ENCODE measurements at regions not wholly inside any gene's neighbourhood (a gene's known extent, or its start where the extent isn't known, plus 50 kb on each side); places are given as distances from the start of the nearest gene placed in this dataset.

GRCh38 chr11:112343368-112344039 lies 82.8 kb upstream of the PLET1 start:
- Histone ChIP-seq H3K27ac (peak overlapping the region in 2 of 4 donors; percentile 5 to 42), H3K4me1 (peaks cover 0 to 27% (median 8%) of the 10 kb centered on the region in 4 donors), H3K9me3 (no peaks in the 10 kb centered on the region), H3K4me3 (no peak overlapping the region), H3K36me3 (no peaks in the 10 kb centered on the region), H3K27me3 (no peaks in the 10 kb centered on the region)
- DNase-seq, result no peak
- in situ Hi-C loops (cut with MboI; ENCODE audit: low pct_ligation_motif_present in 1 of 4, low pct_unique_long_range_greater_than_20kb in 1 of 4, low sequenced_read_pairs in 3 of 4), result no loop called here
- intact Hi-C loops (cut with DNase I; ENCODE audit: low total_unique reads), result no loop called here
- TF ChIP-seq, protein P1, sequence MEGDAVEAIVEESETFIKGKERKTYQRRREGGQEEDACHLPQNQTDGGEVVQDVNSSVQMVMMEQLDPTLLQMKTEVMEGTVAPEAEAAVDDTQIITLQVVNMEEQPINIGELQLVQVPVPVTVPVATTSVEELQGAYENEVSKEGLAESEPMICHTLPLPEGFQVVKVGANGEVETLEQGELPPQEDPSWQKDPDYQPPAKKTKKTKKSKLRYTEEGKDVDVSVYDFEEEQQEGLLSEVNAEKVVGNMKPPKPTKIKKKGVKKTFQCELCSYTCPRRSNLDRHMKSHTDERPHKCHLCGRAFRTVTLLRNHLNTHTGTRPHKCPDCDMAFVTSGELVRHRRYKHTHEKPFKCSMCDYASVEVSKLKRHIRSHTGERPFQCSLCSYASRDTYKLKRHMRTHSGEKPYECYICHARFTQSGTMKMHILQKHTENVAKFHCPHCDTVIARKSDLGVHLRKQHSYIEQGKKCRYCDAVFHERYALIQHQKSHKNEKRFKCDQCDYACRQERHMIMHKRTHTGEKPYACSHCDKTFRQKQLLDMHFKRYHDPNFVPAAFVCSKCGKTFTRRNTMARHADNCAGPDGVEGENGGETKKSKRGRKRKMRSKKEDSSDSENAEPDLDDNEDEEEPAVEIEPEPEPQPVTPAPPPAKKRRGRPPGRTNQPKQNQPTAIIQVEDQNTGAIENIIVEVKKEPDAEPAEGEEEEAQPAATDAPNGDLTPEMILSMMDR (IDR thresholded peaks at IDR 0.05), result no peak
- 58 to 63% methylated on average over 2 to 6 of the region's 6 CpGs for WGBS, 2 donors (ENCODE audit: low coverage in 1 of 2)

- Histone ChIP-seq H3K36me3 (no peaks in the 10 kb centered on the region), H3K27ac (peak overlapping the region in 1 of 4 donors; percentile 42), H3K27me3 (no peaks in the 10 kb centered on the region), H3K4me1 (peaks cover 0 to 27% (median 8%) of the 10 kb centered on the region in 4 donors), H3K4me3 (no peak overlapping the region), H3K9me3 (no peaks in the 10 kb centered on the region)
- TF ChIP-seq POLR2AphosphoS5 (IDR thresholded peaks at IDR 0.05), result no peak
- no peak for TF ChIP-seq POLR2A (IDR thresholded peaks at IDR 0.05)
- TF ChIP-seq, protein P1 (IDR thresholded peaks at IDR 0.05), result no peak
- no peak for TF ChIP-seq EP300 (IDR thresholded peaks at IDR 0.05; ENCODE audit: low read depth)
- in situ Hi-C loops (cut with MboI; ENCODE audit: low pct_ligation_motif_present in 1 of 4, low pct_unique_long_range_greater_than_20kb in 1 of 4, low sequenced_read_pairs in 3 of 4), result no loop called here
- DNase-seq, result no peak
- WGBS, 2 donors (ENCODE audit: low coverage in 1 of 2), result 75% methylated on average over 1 of the region's 1 CpG; no CpG with 5 or more reads in 1 of the 2 donors
- intact Hi-C loops (cut with DNase I; ENCODE audit: low total_unique reads), result no loop called here
These were observed 83.4 kb upstream of the PLET1 start for GRCh38 chr11:112344040-112344413.

DNA sequence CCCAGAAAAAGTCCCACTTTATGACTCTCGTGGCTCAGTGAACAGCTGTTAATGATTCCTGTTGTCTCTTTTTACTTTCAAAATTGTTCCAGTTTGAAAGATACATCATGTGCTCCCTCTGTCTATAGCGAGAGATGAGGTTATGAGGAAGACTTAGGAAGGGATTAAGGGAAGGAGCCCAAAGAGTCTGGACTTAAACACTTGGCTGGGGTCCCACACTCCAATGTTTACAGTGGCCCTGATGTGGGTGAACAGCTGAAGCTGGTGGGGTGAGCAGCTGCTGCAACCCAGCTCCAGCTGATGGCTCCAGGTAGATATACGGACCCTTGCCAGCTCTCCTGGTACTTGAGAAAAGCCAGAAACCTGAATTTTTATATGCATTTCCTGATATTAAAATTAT lies 84.5 kb upstream of the PLET1 start:
- H3K27ac ChIP-seq, result peak overlapping the region in 2 of 4 donors; percentile 4 to 9
- peaks cover 0 to 27% (median 8%) of the 10 kb centered on the region in 4 donors for H3K4me1 ChIP-seq
- no peaks in the 10 kb centered on the region for H3K27me3 ChIP-seq
- no peaks in the 10 kb centered on the region for H3K36me3 ChIP-seq
- no peak for DNase-seq
- in situ Hi-C loops (cut with MboI; ENCODE audit: low pct_ligation_motif_present in 1 of 4, low pct_unique_long_range_greater_than_20kb in 1 of 4, low sequenced_read_pairs in 3 of 4) (no loop called here), intact Hi-C loops (cut with DNase I; ENCODE audit: low total_unique reads) (no loop called here)
- H3K9me3 ChIP-seq, result no peaks in the 10 kb centered on the region
- TF ChIP-seq, protein P1 (IDR thresholded peaks at IDR 0.05), result no peak
- TF ChIP-seq EP300 (IDR thresholded peaks at IDR 0.05; ENCODE audit: low read depth), result no peak
- no peak for TF ChIP-seq POLR2AphosphoS5 (IDR thresholded peaks at IDR 0.05)
- no peak for TF ChIP-seq POLR2A (IDR thresholded peaks at IDR 0.05)
- 50 to 62% methylated on average over 2 to 3 of the region's 3 CpGs for WGBS, 2 donors (ENCODE audit: low coverage in 1 of 2)
- no peak overlapping the region for H3K4me3 ChIP-seq

DNA sequence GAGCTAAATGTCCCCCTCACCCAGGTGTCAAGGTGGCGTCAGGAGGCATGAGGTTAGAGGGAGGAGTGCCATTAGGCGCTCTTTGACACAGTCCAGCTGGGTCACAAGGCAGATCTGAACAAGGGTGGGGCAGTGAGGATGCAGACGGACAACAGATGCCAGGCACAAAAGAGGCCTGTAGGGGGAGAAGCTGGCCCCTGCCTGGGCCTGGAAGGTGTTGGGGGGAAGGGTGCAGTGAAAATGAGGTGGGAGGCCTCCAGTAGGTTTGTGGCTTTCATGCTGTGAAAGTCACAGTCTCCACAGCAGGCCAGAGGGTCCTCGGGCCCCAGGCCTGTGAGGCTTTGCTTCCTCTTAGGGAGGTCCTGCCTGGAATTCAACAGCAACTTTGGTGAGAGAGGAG lies 85.0 kb upstream of the PLET1 start:
- 36 to 66% methylated on average over 2 to 4 of the region's 4 CpGs for WGBS, 2 donors (ENCODE audit: low coverage in 1 of 2)
- peak overlapping the region in 1 of 4 donors; percentile 9 for H3K27ac ChIP-seq
- H3K9me3 ChIP-seq, result no peaks in the 10 kb centered on the region
- intact Hi-C loops (cut with DNase I; ENCODE audit: low total_unique reads) (no loop called here), in situ Hi-C loops (cut with MboI; ENCODE audit: low pct_ligation_motif_present in 1 of 4, low pct_unique_long_range_greater_than_20kb in 1 of 4, low sequenced_read_pairs in 3 of 4) (no loop called here)
- H3K4me1 ChIP-seq, result peaks cover 0 to 27% (median 8%) of the 10 kb centered on the region in 4 donors
- DNase-seq, result no peak
- no peaks in the 10 kb centered on the region for H3K27me3 ChIP-seq
- no peak for TF ChIP-seq POLR2A (IDR thresholded peaks at IDR 0.05)
- TF ChIP-seq, protein P1 (IDR thresholded peaks at IDR 0.05), result peak in 1 of 5 experiments; percentile 8
- no peak overlapping the region for H3K4me3 ChIP-seq
- H3K36me3 ChIP-seq, result no peaks in the 10 kb centered on the region

Data from transverse colon (tissue), 4 donors.